SH-SY5Y (cell line): ENCODE measurements at regions not wholly inside any gene's neighbourhood (a gene's known extent, or its start where the extent isn't known, plus 50 kb on each side); places are given as distances from the start of the nearest gene placed in this dataset.

Experiments
- GATA2 ChIP-seq: IDR thresholded peaks from 2 replicates; pipeline ENCODE4 v1.6.1; 2011; ENCODE audit warnings: mild to moderate bottlenecking, low read depth, low read length
- GATA3 ChIP-seq: IDR thresholded peaks from 2 replicates; pipeline ENCODE4 v1.6.1; 2011; ENCODE audit warnings: low read depth, mild to moderate bottlenecking, low read length, moderate library complexity

DNA sequence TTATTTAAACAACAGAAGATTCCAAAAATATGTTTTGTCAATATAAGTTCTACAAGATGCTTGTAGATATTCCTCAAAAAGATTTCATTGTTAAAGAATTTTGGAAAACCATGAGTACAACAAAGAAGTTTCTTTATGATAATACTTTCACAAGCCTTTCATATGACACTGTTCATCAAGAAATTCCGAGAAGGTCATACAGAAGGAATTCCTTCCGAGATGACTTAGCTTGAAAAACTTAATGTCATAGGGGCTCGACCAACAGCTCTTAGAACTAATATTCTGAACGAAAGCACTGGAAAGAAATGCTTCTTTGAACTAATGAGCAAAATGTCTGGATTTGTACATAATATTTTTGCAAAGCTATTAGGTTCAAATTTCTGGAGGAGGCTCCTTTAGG, 403.4 kb downstream of the KLF5 start:
- no peak for TF ChIP-seq GATA2
- TF ChIP-seq GATA3, result no peak

DNA sequence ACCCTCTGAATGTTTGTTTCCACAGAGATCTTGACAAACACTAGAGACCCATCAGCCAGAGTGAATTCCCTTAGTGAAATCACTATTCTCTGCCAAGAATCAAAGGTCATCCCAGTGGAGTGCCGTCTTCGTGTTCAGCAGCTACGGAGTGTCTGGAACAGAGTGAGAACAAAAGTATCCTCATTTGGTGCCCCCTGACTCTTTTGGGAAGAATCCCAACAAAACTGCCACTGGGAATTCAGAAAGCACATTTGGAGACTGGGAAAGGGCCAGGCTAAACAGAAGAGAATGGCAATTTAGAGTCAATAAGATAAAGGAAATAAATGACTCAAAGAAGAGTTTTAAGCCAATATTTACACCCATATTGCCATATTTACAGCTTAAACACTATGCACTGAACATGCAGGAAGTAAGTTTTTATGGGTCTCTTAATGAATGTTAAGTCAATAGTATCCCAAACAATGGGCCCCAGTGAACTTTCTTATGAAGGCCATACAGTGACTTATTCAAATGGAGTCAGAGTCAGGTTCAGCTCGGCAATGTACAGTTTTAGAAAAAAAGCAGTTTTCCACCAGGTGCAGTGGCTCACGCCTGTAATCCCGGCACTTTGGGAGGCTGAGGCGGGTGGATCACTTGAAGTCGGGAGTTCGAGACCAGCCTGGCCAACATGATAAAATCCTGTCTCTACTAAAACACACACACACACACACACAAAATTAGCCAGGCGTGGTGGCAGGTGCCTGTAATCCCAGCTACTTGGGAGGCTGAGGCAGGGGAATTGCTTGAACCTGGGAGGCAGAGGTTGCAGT, 392.6 kb downstream of the KLF5 start:
- TF ChIP-seq GATA3, result no peak
- no peak for TF ChIP-seq GATA2

GRCh38 chr13:73450583-73450982, 391.8 kb downstream of the KLF5 start:
- TF ChIP-seq GATA3 (no peak), GATA2 (no peak)

DNA sequence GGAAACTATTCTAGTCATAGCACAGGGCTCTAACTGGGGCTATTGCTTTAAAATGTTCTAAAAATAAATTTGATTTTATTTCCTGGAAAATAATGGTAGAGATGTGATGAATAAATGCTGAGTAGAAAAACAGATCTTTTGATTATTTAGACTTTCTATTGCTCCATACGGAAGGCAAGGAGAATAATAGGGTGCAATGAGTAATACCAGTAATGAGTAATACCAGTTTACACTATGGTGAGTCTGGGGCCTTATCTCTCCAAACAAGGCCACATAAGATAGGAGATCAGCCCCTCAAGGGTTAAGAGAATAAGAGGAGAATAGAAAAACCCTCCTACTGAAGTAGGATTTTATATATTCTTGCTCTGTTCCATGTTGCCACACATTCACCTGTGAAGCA, 390.4 kb downstream of the KLF5 start:
- TF ChIP-seq GATA3 (no peak), GATA2 (no peak)

GRCh38 chr13:73440296-73440895, 381.6 kb downstream of the KLF5 start:
- TF ChIP-seq GATA2, result no peak
- no peak for TF ChIP-seq GATA3

DNA sequence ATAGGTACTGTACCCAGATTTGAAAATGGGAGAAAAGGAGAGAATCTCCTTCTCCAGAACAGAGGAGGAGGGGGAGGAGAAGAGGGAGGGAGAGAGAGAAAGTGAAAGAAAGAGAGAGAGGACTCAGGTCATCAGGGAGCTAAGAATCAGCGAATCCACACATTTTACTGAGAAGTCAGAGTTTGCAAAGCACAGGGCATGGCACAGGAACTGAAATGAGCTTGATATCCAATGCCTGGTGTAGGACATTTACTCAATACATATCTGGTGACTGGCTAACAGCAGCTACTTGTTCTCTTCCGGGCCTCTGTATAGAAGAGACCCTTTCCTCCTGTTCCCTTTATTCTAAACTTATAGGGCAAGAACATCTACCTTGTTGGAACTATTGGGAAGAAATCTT, 375.1 kb downstream of the KLF5 start:
- TF ChIP-seq GATA3, result no peak
- TF ChIP-seq GATA2, result no peak

- TF ChIP-seq GATA2 (no peak), GATA3 (no peak)
Measured at GRCh38 chr13:73433458-73433857, 374.7 kb downstream of the KLF5 start.

GRCh38 chr13:73429701-73430100, 370.9 kb downstream of the KLF5 start:
- TF ChIP-seq GATA2, result no peak

GRCh38 chr13:73428706-73429105, 369.9 kb downstream of the KLF5 start:
- TF ChIP-seq GATA3, result no peak
- TF ChIP-seq GATA2, result no peak

DNA sequence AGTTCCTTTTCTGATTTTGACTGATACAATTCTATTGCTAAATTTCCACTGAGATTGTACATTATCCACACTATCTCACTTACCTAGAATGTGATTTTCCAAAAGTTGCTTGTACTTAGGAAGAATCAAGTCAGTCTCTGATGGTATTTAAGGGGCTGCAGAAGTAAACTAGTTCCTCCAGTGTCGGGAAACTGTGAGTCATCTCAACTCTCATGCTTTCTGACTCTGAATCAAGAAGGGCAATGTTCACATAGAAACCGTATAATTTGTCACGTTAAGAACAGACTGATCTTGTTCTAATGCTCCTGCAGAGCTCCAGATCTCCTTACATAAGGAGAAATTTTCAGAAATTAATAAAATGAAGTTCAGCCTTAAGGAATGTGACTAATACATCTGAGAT, 369.3 kb downstream of the KLF5 start:
- TF ChIP-seq GATA2 (no peak), GATA3 (no peak)

DNA sequence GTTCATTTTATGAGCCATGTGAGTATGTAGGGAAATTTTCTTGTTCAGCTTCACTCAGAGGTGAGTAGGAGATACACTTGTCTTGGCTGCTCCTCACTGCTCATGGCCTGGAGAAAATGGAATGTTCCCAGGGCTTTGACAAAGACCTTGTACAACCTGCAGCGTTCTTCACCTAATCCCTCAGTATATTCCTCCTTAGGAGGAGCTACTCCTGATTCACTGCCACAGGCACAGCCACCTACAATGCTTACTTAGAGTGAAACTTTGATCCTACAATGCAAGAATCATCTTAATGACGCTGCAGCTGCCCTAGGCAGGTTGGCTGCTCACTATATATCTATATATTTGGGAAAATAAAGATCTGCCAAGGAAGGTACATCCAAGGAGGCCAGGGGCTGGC, 364.2 kb downstream of the KLF5 start:
- TF ChIP-seq GATA2 (no peak), GATA3 (no peak)

DNA sequence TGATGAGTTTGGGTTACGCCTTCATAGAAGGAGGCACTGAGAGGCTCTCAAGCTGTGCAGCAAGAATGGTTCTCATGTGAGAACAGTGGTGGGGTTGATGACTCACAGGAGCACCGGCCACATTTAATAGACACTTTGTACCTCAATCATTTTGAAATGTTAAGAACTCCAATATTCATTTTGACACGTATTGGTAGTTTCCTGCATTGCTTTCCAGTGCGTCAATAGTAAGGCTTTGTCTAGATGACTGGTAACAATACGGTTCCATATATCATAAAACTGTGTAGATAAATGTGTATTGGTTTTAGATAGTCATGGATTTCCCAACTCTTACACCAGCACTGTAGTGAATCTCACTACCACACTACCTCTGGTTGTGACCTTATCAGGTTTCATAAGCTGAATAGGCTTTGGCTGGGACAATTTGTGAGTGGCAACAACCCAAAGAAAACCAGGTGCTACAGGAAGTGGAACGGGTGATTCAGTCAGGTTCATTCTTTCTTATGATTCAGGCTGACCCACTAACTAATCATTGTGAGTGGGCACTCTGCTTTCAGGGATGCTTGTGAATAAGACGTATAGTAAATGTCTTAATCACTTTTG, 362.6 kb downstream of the KLF5 start:
- TF ChIP-seq GATA2 (no peak), GATA3 (no peak)

GRCh38 chr13:73419186-73419585, 360.4 kb downstream of the KLF5 start:
- TF ChIP-seq GATA2, result no peak
- no peak for TF ChIP-seq GATA3

DNA sequence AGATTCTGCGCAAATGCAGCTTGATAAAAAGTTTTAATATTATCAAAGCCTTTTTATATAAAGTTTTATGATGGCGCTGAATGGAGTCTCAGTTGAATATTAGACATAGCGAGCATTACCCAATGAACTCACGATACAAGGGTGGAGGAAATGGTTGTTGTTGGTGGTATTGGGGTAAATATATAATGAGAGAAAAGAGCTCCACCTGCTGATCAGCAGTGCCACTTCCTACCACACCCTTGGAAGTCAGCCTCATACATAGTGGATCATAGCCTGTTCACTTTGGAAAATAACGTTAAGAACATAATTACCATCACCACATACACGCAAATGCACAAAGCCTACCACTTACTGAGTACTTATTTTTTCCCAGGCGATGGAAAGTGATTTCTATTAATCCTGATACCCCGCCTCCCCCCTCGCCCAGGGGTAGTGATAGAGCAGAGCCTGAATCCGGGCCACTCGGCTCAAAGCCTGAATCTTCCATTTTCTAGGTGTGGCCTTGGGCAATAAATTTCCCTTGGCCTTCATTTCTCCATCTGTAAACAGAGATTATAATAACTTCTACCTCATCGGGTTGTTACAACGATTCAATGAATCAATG, 358.3 kb downstream of the KLF5 start:
- TF ChIP-seq GATA3, result no peak
- TF ChIP-seq GATA2, result no peak

- no peak for TF ChIP-seq GATA3
- no peak for TF ChIP-seq GATA2
Measured at GRCh38 chr13:73416093-73416492, 357.3 kb downstream of the KLF5 start.
